IPS DF 19.7 (cell line): ENCODE measurements at regions not wholly inside any gene's neighbourhood (a gene's known extent, or its start where the extent isn't known, plus 50 kb on each side); places are given as distances from the start of the nearest gene placed in this dataset.

Experiments used
- DNase-seq: peaks from one replicate; pipeline ENCODE4 v3.0.0-alpha.2; 2013; ENCODE audit warnings: low read depth, low spot score

DNA sequence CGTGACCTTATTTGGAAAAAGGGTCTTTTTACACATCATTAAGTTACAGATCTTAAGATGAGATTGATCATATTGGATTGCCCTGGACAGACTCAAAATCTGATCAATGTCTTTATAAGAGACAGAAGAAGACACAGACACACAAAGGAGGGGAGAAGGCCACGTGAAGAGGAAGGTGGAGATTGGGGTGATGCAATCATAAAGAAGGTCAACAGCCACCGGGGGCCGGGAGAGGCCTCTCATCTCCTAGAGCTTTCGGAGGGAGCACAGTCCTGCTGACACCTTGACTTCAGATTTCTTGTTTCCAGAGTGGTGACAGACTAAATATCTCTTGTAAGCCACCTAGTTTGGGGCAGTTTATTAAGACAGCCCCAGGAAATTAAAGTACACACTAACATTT lies 204.6 kb upstream of the CSF3R start:
- DNase-seq, result no peak

DNA sequence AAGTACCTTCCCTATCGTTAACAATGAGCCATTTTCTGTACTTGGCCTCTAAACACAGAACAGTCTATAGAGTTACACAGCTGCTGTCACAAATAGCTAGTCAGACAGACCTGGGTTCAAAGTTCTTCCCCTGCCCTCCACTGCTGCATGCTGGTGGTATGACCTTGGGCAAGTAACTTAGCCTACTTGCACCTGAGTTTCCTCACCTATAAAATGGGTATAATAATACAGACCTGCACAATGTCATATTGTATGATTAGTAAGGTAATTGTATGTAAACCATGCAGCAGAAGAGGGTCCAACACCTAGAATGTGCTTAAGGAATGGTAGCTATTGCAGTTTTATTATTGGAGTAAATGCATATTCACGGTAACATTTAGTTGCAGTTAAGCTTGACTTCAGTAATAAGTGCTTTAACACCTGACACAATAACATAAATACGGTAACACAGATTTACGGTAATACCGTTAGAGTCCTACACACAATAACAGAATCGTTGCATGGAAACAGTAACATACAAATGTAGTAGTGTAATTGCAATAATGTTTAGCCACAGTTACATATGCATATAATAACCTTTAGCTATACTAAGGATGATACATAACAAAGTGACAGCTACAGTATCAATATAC lies 193.3 kb upstream of the CSF3R start:
- DNase-seq, result no peak

DNA sequence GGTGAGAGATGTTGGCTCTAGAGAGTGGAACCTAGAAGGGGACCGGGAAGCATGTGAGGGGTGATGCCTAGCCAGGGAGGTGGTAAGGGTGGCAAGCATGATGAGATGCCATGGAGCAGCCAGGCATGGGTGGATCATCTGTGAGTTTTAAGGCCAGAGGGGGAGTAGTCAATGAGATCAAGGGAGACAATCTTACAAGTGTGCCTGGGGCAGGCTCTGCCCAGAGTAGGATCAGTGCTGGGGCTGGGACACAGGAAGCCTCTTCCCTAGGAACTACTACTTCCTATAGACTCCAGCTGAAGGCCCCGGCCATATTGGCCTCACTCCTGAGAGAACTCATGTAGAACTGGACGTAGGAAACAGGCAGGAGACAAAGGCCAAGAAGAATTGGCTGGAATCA lies 192.4 kb upstream of the CSF3R start:
- no peak for DNase-seq

DNA sequence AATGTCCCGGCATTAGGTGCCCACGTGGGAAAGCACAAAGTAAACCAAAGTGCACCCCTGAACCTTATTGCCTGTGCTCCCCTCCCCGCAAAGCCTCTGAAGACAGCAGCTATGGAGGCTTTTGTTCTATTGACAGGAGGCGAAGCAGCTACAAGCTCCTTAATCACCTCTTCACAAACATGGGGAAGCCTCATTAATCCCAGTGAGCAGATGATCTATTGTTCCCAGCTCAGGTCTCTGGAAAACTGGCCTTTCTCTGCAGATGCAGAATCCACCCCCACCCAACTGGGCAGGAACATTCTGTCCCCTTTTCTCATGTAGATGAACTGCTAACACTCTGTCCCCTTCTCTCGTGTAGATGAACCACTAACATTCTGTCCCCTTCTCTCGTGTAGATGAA lies 190.5 kb upstream of the CSF3R start:
- peak; percentile 12 for DNase-seq

DNA sequence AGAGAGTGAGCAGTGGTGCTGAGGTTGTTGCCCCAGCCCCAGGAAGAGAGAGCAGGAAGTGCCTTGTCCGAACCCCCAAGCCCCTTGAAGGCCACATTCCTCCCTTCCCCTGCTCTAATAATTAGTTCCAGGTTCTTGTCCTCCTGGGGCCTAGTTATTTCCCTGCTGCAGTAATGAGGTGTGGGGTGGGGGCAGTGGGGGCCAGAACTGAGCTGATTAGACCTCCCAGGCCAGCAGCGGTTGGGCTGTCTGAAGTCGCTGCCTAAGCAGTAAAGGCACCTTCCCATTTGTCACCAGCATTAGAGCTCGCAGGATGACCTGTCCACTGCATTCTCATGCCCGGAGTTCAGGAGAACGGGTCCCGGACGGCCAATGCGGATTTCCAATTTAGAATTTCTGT lies 186.5 kb upstream of the CSF3R start:
- no peak for DNase-seq

DNA sequence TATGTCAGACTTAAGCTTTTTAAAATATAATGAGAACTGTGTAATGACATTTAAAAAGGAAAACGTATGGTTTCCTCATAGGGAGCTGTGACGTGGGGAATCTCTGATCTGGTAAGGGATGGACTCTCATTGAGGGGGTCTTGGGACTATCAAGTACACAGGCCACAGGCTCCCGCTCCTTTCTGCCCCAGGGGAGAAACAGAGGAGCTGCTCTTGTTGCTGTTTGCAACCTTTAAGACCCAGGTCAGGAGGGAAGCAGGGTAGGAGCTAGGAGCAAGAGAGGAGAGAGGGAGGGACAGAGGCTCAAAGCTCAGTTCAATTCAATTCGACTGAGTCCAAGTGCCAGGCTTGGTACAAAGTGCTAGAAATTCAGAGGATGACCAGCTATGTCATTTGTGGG lies 185.1 kb upstream of the CSF3R start:
- DNase-seq, result no peak

DNA sequence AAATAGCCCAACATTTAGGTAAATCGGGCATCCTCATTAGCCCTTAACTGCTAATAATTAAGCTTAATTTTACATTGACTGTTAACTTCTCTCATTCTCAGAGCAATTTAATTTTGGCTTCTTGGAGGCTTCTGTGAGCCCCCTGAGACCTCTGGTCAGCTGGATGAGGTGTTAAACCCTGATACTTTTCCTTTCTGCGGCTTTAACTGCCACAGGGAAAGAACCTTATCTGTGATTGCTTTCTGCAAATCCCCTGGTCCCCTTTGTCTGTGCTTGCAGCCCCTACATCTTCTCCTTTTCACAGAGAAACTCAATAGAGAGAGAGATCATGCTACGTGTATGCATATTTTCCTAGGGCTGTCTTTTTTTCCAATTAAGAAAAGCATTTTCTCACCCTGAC lies 184.5 kb upstream of the CSF3R start:
- DNase-seq, result no peak

DNA sequence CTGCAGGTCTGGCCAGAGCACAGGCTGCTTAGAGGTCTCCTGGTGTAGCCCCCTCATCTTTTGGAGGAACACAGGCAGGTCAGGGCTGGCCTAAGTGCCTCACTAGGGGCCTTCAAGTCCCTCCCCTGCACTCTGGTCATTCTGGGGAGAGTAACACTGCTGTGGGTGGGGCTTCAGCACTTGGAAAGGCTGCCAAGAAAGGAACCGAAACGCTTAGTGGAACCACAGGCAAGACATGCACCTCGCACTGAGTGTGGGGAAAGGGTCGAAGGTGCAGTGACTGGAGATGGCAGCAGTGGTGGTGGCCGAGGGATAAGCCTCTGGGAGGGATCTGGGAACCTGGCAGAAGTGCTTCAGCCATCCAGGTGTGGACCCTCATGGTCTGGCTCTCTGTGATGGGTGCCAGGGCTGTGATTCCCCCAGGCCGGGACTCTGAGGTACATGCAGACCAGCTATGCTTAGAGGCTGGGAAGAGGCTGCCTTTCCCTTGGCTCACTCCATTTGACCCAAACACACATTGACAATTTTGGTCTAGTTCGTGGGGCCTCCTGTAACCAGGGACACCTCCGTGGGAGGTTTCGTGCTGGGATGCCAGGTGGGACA lies 182.9 kb upstream of the CSF3R start:
- no peak for DNase-seq

DNA sequence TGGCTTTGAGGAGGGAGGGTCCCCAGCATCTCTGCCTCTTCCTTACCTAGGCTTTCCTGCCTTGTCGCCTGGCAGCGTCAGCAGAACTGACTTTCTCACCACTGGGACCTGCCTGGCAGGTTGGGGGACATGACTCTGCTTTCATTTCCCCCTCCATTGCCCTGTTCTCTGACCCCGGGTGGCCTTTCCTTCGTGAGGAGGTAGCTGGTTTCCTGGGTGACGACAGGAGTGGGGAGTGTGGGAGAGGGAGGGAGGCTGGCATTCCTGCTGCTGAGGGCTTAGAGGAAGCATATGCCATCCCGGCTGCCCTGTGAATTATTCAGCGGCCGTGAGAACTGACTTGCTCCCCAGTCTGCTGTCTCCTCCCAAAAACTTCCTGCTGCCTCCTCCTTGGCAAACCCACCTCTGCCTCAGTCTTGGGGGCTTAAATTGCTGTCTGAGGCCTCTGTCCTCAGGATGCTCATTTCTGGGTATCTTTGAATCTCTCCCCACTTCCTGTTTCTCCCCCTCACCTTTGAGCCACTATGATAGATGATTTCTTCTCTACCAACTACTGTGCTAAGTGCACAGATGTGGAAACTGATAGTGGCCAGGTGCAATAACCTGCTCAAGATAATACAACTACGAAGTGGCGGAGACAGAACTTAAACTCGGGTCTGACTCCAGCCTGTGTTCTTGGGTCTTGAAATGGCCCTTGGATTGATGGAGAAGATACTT lies 182.0 kb upstream of the CSF3R start:
- no peak for DNase-seq

DNA sequence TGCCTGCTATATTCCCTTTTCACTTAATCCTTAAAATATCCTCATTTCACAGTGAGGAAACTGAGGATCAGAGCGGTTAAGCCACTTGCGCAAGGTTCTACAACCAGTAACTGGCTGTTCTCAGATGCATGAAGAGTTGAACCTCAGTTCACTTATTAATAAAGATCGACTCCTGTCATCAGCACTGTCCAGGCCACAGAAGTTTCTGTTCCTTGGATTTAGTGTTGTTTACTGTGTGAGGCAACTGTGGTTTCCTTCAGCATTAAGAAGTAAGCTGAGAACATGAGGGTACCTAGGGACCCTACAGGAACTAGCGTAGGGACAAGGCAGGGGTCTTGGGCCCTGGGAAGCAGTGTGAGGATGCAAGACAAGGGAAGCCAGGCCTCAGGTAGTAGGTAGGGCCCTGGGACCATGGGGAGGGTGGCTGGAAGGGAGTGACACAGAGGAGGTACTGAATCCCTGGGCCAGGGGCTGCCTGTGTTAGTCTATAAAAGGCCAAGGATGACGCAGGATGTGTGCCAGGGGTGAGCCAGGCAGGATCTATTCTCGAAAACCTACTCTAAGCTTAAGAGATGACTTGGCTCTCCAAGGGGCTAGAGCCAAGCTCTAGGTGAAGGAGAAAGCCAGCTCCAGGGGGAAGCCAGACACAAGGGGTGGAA lies 181.2 kb upstream of the CSF3R start:
- no peak for DNase-seq

DNA sequence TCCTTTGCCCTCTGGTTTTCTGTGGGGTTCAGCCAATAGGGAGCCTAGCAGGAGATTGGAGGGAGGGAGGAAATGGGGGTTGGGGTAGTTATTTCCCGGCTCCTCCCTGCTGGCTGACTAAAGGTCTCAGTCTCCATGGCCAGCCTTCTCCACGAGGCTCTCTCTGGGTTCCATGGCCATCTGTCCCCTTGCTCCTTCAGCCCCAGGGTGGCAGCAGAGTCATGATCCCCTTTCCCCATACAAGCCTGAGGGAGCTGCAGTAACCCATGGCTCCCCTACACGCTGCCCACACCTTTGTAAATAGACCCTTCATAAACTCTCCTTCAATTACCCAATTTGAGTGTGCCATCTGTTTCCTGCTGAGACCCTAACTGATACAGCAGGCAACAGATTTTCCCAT lies 176.1 kb upstream of the CSF3R start:
- DNase-seq, result no peak

DNA sequence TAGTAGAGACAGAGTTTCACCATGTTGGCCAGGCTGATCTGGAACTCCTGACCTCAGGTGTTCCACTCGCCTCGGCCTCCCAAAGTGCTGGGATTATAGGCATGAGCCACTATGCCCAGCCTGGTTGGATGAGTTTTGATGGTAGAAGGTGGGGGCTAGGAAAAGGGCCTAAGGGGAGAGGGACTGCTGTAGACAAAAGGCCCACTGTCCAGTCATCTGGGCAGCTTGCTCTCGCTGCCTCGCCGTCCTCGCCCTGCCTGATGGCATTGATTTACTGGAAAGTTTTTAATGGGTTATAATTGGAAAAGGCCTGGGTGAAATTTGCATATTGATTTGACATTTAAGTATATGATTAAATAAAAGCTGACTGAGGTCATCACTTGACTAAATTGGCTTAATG lies 175.1 kb upstream of the CSF3R start:
- DNase-seq, result no peak

DNA sequence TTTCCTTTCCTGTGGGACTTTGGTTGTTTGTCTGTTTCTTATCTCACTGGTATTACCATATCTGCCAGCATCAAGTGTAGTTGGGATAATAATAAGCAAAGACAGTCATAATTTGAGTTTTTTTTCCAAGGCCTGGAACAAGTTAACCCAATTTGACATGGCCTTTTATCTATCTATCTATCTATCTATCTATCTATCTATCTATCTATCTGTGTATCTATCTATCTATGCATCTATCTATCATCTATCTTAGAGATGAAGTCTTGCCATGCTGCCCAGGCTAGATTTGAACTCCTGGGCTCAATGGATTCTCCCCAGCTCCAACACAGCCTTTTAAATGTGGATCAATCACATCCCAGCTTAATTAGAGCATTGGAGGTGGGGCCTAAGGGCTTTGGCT lies 174.1 kb upstream of the CSF3R start:
- no peak for DNase-seq

DNA sequence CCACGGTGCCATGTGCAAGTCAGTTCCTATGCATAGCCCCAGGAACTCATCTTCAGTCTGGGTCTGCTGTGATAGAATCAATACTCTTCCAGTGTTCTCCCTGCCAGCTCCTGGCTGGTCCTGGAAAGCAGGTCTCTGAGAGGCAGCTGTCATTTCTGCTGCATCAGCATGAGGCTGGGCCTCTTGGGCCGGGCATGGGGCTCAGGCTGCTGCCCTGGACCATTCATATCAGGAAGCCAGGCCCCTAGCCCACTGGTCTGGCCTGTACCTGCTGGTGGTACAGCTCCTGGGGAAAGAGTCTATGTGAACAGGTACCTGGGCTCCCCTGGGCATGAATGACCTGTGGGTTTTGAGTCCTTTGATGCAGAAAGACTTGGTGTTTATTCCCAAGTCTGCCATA lies 173.6 kb upstream of the CSF3R start:
- no peak for DNase-seq

DNA sequence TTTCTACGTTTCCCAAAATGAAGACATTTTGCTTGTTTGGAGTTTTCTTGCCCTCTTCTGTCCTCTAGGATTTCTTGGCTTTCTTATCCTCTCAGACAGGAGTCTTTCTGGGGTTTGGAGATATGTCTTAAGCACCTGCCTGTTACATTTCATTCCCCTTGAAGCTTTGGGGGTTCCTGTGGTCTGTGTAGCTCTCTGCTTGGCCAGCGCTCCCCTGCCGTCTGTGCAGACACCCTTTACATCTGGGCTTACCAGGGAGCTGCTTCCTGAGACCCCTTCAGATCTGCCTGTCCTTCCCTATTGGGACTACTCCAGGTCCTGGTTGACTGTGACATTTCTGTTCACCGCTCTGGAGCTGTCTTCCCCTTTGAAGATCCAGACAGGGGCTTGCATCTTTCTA lies 171.9 kb upstream of the CSF3R start:
- DNase-seq, result no peak

DNA sequence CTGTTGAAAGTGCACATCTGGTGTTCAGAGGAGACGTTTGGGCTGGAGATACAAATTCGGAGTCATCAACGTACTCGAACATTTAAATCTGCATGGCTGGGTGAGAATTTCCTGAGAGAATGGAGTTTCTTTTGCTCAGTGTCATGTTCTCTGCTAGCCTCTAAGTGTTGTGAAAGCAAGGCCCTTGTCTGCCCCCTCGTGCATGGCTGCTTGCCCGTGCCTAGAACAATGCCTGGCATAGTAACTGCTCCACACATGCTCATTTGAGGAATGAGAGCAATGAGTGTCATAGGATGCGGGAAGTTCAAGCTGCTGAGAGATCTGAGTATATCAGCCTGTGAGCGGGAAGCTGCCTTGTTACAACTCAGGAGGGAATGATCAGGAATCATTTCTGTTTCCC lies 171.1 kb upstream of the CSF3R start:
- no peak for DNase-seq

DNA sequence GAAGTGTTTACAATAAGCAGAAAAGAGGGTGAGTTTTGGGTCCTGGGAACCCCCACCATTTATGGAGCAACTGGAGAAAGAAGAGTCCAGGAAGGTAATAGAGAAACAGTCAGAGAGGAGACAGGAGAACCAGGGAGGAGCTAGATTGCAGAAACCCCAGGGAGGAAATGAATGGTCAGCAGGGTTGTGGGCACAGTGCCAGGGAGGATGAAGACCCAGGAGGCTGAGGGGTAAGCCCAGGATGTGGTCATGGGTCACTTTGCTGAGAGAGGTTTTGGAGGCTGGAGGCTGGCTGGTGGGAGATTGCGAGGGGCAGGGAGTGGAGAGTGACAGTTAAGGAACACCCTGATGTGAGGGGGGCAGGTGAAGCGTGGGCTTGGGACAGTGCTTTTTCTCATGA lies 169.9 kb upstream of the CSF3R start:
- no peak for DNase-seq

DNA sequence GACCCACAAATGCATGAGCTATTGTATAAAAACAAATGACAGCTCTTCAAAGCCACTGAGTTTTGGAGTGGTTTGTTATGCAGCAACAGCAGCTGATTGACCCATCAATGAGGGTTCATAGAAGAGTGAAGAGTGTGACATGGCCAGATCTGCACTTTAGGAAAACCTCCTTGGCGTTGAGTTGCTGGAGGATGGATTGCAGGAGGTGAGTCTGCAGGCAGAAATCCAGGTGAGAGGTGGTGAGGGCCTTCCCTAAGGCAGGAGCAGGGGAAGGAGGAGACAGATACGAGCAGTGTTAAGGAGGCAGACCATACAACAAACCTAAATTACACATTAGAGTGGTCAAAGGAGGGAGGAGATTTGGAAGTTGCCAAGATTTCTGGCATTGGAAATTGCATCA lies 169.3 kb upstream of the CSF3R start:
- no peak for DNase-seq

DNA sequence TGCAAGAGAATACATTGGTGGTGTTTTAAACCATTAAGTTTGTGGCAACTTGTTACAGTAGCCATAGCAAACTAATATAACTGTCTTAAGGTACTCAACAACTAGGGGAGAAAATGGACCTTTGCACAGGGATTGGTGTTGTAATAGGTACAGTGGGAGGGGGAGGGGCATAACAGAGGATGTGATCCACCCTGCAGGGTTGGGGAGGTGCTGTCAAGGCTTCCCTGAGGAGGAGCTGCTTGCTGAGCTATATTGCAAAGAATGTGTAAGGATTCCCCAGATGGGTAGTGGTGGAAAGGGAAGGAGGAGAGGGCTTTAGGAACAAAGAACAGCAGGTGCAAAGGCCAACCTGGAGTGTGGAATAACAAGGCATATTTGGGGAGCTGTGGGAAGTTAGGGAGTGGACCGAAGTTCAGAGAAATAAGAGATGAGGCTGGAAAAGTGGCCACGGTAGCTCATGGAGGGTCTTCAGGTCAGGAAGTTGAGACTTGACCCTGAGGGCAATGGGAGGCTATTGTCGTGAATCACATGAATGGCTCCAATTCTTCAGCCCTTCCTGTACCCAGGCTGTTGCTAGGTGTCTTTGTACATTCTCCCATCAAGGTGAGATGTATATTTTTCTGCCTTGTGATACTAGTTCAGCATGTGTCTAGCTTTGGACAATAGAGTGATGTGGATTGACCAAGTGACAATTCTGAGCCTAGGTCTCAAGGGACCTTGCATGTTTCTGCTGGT lies 168.6 kb upstream of the CSF3R start:
- no peak for DNase-seq

DNA sequence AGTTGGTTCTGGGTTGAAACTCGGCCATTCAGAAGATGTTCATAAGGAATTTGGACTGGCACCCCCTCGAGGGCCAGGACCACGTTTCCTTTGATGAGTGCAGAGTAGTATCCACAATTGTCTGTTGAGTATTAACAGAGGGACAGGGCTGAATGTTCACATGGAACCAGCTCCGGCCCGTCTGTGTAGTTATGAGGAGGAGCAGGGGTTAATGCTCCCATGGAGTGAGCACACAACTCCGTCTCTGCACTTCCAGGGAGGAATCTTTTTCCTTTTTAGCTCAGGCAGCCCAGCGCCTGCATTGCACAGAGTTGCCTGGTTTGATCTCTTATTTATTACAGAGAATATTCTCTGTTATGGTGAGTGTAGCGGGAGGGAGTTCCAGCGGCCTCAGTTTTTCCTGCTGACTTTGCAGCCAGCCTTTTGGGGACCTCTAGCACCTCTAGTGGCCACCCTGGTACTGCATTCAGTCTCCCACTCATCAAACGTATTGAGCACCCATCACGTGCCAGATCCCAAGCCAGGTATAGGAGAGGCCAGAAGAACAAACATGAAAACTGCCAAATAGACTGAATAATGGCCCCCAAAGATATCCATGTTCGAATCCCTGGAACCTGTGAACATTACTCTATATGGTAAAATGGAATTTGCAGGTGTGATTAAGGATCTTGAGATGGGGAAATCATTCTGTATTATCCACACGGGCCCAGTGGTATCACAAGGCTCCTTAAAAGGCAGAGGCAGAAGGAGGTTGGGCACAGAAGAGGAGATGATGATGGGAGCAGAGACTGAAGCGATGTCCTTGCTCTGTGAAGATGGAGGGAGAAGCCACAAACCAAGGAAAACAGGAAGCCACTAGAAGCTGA lies 167.7 kb upstream of the CSF3R start:
- peak; percentile 42 for DNase-seq

DNA sequence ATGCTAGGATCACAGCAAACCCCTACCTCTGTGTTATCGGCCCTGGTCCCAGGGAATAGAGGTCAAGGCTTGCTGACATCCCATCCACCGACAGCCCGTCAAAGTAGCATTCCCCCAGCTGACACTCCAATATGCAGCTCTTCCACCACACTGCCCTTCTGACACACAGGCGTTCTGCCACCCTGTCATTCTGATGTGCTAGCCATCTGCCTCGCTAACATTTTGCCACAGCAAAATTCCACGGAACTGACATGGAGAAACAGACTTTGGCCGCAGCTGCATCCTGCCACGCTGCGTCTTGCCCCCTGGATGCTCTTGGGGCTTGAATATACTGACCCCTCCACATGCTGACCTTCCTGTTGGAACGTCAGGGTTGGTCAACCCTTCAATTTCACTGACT lies 163.2 kb upstream of the CSF3R start:
- DNase-seq, result no peak
